ENCODE measurements at regions not wholly inside any gene's neighbourhood (a gene's known extent, or its start where the extent isn't known, plus 50 kb on each side); places are given as distances from the start of the nearest gene placed in this dataset.

DNA sequence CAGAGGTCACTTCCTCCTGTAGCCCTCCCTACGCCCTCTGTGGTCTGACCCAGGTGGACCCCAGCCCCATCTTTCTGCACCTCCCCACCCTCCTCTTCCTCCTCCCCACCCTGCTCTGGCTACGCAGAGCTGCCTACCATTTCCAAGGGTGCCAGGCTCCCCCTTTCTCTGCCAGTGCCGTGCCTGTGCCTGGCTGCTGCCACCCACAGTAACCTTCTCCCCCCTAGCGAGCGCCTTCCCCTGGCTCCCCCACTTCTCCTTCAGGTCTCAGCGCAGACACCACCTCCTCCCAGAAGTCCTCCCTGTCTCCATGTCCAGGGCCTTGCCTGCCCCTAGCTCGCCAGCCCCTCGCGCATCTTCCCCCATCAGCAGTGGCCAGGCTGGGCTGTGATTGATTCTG is 471.5 kb downstream of the PTPRU start:
- Histone ChIP-seq H3K9me3 (no peaks in the 10 kb centered on the region), H3K27me3 (peaks cover 45% of the 10 kb centered on the region), H3K4me3 (ENCODE audit: low read depth in 1 of 2, low read length in 1 of 2) (no peak overlapping the region), H3K4me1 (ENCODE audit: control insufficient read depth in 1 of 2, insufficient read depth in 1 of 2, low read depth in 1 of 2, low read length in 1 of 2) (no peaks in the 10 kb centered on the region), H3K27ac (no peak overlapping the region), H3K36me3 (no peaks in the 10 kb centered on the region)
- TF ChIP-seq, protein P1, sequence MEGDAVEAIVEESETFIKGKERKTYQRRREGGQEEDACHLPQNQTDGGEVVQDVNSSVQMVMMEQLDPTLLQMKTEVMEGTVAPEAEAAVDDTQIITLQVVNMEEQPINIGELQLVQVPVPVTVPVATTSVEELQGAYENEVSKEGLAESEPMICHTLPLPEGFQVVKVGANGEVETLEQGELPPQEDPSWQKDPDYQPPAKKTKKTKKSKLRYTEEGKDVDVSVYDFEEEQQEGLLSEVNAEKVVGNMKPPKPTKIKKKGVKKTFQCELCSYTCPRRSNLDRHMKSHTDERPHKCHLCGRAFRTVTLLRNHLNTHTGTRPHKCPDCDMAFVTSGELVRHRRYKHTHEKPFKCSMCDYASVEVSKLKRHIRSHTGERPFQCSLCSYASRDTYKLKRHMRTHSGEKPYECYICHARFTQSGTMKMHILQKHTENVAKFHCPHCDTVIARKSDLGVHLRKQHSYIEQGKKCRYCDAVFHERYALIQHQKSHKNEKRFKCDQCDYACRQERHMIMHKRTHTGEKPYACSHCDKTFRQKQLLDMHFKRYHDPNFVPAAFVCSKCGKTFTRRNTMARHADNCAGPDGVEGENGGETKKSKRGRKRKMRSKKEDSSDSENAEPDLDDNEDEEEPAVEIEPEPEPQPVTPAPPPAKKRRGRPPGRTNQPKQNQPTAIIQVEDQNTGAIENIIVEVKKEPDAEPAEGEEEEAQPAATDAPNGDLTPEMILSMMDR (IDR thresholded peaks at IDR 0.05), result no peak

DNA sequence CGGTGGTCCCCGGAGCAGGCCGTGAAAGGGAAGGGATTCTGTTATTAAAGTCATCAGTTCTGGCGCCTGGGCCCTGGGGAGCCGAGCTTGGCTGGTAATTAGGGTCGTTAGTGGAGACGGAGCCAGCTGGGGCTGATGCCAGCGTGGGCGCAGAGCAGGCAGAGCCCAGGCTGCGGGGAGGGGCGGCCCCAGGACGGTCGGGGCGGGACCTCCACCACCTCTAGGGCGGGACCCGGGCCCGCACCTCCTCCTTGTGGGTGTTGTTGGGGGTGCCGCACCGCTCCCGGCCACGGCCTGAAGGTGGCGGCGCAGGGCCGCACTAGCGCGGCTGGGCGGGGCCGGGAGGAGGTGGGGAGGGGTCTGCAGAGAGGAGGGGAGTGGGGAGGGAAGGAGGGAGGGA is 470.6 kb downstream of the PTPRU start:
- H3K27me3 ChIP-seq, result peaks cover 45% of the 10 kb centered on the region
- no peak overlapping the region for H3K27ac ChIP-seq
- no peaks in the 10 kb centered on the region for H3K36me3 ChIP-seq
- no peaks in the 10 kb centered on the region for H3K4me1 ChIP-seq (ENCODE audit: control insufficient read depth in 1 of 2, insufficient read depth in 1 of 2, low read depth in 1 of 2, low read length in 1 of 2)
- TF ChIP-seq, protein P1 (IDR thresholded peaks at IDR 0.05), result no peak
- H3K9me3 ChIP-seq, result no peaks in the 10 kb centered on the region
- H3K4me3 ChIP-seq (ENCODE audit: low read depth in 1 of 2, low read length in 1 of 2), result no peak overlapping the region

DNA sequence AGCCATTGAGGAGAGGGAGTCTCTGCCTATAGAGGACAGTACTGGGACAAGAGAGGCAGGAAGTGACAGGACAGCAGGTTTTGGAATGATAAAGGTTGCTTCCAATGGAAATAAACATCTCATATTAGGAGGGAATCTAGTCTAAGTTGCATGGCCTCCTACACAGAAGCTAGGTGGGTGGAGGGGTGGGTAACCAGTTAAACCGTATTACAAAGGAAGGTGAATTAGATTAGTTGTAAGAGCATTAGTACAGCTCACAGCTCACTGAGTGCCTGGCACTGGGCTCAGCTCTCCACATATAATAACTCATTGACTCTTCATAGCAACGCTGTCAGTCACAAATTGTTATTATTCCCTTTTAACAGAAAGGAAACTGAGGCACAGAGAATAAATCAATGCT is 468.1 kb downstream of the PTPRU start:
- Histone ChIP-seq H3K4me3 (ENCODE audit: low read depth in 1 of 2, low read length in 1 of 2) (no peak overlapping the region), H3K27ac (no peak overlapping the region), H3K27me3 (peaks cover 43% of the 10 kb centered on the region), H3K4me1 (ENCODE audit: control insufficient read depth in 1 of 2, insufficient read depth in 1 of 2, low read depth in 1 of 2, low read length in 1 of 2) (no peaks in the 10 kb centered on the region), H3K36me3 (no peaks in the 10 kb centered on the region), H3K9me3 (no peaks in the 10 kb centered on the region)
- TF ChIP-seq, protein P1 (IDR thresholded peaks at IDR 0.05), result no peak

DNA sequence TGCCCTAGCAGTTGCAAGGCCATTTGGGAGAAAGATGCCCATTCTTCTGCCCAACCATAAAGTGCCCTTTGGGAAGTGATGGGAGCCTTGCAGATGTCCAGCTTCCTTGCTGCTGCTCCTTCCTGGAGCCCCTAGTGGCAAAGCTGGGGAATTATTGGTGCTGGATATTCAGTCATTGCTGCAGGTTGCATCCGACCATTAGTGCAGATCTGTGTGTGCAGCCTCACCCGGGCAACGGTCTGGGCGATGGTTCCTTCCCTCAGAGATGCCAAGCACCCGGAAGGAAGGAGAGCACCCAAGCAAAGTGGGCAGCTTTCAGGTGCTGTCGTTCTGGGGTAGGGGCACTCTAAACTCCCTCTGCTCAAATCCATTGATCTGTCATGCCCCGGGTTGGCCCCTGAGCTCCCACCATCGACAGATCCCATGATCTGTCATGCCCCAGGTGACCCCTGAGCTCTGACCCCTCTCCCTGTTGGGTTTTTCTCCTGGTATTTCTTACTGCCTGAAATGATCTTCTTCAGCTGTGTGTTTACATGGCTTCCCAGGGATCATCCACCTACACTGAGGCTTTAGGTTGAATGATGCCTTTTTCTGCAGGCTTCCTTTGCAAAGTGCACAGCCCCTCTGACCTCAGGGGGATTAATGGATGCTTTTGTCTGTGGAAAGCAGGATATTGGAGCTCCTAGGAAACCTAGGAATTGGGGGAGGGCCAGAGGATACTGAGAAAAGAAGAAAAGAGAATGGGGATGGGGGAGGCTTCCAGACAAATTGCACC is 467.5 kb downstream of the PTPRU start:
- H3K27ac ChIP-seq, result no peak overlapping the region
- no peak overlapping the region for H3K4me3 ChIP-seq (ENCODE audit: low read depth in 1 of 2, low read length in 1 of 2)
- H3K36me3 ChIP-seq, result no peaks in the 10 kb centered on the region
- H3K9me3 ChIP-seq, result no peaks in the 10 kb centered on the region
- peaks cover 41% of the 10 kb centered on the region for H3K27me3 ChIP-seq
- H3K4me1 ChIP-seq (ENCODE audit: control insufficient read depth in 1 of 2, insufficient read depth in 1 of 2, low read depth in 1 of 2, low read length in 1 of 2), result no peaks in the 10 kb centered on the region
- TF ChIP-seq, protein P1 (IDR thresholded peaks at IDR 0.05), result no peak

DNA sequence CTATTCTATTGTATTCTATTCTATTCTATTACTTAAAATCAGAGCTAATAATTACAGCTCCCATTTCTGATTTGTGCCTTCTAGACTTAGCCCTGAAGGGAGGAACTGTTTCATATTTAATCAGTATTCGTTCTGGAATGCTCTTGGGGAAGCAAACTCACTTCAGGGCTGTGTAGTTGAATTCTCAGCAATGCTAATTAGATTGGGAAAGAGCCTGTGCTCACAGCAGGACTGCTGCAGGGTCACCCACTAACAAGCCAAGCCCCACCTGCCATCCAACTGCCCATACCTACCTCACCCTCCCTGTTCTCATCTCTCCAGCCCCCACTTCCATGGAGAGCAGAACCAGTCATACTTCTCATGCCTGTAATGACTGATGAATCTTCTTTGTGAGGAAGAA is 464.2 kb downstream of the PTPRU start:
- Histone ChIP-seq H3K36me3 (no peaks in the 10 kb centered on the region), H3K4me1 (ENCODE audit: control insufficient read depth in 1 of 2, insufficient read depth in 1 of 2, low read depth in 1 of 2, low read length in 1 of 2) (no peaks in the 10 kb centered on the region), H3K4me3 (ENCODE audit: low read depth in 1 of 2, low read length in 1 of 2) (no peak overlapping the region), H3K27ac (no peak overlapping the region), H3K27me3 (peaks cover 13% of the 10 kb centered on the region), H3K9me3 (no peaks in the 10 kb centered on the region)
- TF ChIP-seq, protein P1 (IDR thresholded peaks at IDR 0.05), result no peak
